GM21576 (cell line): ENCODE measurements at regions not wholly inside any gene's neighbourhood (a gene's known extent, or its start where the extent isn't known, plus 50 kb on each side); places are given as distances from the start of the nearest gene placed in this dataset.
"Not testable (repeated sequence)": the region's sequence is repeated elsewhere in the genome, so short reads cannot be mapped to it uniquely, and the experiment has no call there.

ENCODE experiments used
- ATAC-seq: cut with Tn5 transposase; IDR thresholded peaks from one replicate; pipeline ENCODE4 v1.9.1; 2021; ENCODE audit warnings: mild to moderate bottlenecking, moderate library complexity; ENCODE audit not compliant: unreplicated experiment

- no peak for ATAC-seq
Measured at GRCh38 chr11:130526846-130527245, 78.4 kb downstream of the ADAMTS15 start.

GRCh38 chr11:130527636-130528297 is 79.3 kb downstream of the ADAMTS15 start:
- ATAC-seq = no peak

- ATAC-seq = no peak
Measured at GRCh38 chr11:130528298-130529261, 80.1 kb downstream of the ADAMTS15 start.

DNA sequence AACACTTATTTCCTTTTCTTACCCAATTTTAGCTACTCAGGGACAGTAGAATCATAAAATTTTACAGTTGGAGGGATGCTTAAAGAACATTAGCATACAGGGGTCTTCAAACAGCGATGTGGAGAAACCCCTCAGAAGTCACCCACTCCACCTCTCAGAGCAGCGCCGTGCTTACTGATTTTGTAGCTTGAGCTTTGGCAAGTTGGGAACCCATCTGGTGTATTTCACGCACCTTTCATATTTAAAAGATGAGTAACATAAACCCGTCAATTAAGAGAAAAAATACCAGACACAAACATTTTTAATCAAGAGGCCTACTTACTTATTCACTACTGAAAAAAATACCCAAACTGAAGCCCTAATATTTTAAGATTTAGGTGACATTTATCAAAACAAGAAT is 80.9 kb downstream of the ADAMTS15 start:
- ATAC-seq = no peak

DNA sequence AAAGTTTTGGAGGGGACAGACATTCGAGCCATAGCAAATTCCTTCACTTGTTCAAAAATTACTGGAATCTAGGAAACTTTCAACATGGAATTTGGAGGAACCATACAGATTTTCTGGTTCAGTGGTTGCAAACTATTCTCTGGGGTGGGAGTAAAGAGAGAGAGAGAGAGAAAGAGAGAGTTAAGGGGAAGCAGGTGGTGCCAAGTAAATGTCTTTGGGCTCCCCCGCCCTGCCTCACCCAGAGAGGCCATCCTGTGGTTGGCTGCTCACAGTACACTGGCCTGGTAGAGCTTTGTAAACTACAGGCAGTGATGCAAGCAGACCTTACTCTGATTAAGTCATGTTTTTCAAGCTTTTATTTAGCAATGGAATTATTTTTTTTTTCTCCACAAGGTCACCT is 82.6 kb downstream of the ADAMTS15 start:
- ATAC-seq = no peak

DNA sequence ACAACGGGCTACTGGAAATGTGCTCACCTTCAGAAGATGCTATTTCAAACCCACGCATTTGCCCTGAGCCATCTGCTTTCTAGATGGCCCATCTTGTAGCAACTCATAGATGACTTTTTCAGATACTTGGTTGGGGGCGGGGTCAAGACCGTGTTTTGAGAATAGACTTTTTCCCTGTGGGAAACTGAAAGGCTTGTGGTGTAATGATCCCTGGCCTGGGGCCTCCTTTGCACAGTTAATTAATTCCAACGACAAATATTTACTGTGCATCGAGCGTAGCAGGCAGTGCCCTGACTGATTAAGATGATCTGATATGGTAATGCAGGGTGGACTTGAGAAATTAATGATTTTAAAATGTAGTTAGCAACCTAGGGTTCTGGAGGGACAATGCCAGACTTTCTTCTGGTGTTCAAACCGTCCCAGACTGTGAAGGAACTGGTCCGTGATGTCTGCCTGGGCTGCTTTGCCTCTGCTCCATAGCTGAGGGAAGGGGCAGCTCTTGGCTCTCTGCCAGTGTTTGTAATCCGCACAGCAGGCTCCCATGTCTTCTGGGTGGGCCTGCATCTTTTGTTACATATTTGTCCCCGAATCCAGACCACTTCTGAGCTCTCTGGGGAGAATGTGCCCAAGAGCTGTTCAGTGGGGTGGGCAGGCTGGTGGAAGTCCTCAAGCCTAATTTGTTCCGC is 84.8 kb downstream of the ADAMTS15 start:
- ATAC-seq = no peak

GRCh38 chr11:130533871-130534270 is 85.4 kb downstream of the ADAMTS15 start:
- ATAC-seq = no peak

GRCh38 chr11:130534551-130534950 is 86.1 kb downstream of the ADAMTS15 start:
- ATAC-seq = no peak

DNA sequence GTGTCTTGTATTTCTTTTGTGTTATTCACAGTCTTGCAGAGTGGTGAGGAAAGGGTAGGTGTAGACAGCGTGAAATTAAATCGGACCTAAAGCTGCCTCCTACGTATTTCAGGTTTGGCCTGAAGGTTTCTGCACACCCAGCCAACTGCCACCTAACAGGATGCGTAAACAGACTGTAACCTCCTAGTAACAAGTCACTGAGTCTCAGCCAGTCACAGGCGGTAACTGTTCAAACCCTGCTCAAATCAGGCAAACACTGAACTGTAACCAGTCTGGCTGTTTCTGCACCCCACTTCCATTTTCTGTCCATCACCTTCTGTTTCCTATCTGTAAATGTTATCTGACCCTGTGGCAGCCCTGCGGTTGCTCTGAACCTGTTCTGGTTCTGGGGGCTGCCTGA is 87.1 kb downstream of the ADAMTS15 start:
- no peak for ATAC-seq

- no peak for ATAC-seq
Measured at GRCh38 chr11:130536106-130537040, 87.9 kb downstream of the ADAMTS15 start.

DNA sequence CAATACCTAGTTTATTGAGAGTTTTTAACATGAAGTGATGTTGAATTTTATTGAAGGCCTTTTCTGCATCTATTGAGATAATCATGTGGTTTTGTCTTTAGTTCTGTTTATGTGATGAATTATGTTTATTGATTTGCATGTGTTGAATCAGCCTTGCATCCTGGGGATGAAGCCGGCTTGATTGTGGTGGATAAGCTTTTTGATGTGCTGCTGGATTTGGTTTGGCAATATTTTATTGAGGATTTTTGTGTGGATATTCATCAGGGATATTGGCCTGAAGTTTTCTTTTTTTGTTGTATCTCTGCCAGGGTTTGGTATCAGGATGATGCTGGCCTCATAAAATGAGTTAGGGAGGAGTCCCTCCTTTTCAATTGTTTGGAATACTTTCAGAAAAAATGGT is 91.2 kb downstream of the ADAMTS15 start:
- ATAC-seq = not testable (repeated sequence)

DNA sequence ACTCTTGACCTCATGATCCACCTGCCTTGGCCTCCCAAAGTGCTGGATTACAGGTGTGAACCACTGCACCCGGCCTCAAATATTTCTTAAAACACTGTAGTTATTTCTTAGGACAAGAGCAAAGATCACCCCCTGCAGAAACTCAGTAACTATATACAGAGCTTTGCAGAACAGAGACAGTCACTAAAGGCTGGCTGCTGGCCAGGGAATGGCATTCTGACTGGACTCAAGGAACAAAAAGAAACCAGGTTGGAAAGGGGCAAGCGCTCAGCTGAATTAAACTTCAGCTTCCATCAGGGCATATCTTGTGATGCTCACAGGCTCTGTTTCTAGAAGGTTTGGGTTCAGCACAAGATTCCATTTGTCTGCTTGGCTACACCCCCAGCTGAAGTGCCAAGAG is 95.8 kb downstream of the ADAMTS15 start:
- no peak for ATAC-seq

GRCh38 chr11:130545449-130546072 is 97.1 kb downstream of the ADAMTS15 start:
- ATAC-seq = no peak

DNA sequence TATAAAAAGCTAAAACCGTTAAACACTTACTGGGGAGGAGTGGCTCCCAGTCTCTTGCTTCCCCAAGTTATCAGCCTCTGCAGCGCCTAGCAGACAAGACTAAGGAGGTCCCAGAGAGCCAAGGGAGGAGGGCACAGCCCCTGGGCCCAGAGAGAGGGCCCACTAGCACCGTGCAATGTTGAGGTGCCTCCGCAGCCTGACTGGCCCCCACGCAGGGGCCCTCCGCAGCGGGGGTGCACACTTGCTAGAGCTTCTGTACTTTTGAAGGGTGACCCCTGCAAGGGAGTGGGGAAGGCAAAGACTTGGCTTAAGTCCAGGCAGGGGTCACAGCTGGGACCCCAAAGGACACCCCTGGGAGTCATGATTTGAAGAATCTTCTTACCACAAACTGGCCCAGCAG is 98.0 kb downstream of the ADAMTS15 start:
- no peak for ATAC-seq

GRCh38 chr11:130546901-130547694 is 98.7 kb downstream of the ADAMTS15 start:
- ATAC-seq = no peak

DNA sequence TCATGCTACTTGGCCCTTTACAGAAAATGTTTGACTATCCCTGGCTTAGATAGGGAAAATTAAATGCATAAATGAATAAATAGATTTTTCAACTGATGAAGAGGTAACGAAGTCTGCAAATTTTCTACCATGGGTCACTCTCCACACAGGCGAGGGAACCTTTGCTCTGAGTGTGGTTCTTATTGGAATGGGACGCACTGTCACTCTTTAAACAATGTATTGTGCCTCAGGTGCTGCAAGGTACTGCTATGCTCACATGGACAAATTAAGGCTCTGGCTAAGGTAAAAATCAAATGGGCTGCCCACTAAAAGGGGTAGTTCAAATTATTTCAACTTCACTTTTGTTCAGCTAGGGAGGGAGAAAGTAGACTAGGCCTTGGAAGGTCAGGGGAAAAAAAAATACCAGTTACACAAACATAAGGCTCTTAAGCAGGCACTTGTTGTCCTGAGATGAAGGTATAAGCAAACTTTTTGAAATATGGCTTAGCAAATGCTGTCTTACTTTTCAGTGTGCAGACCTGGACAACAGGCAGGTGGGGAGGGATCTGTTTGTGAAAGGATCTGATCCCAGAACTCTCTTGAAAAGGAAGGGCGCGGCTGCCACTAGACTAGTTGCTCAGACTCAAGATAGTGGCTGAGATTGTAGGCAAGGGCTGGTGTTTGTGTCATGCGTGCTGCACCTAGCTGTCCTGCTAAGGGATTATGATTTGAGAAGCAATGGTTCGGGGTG is 99.5 kb downstream of the ADAMTS15 start:
- no peak for ATAC-seq

- ATAC-seq = no peak
Measured at GRCh38 chr11:130548491-130548833, 100.0 kb downstream of the ADAMTS15 start.

DNA sequence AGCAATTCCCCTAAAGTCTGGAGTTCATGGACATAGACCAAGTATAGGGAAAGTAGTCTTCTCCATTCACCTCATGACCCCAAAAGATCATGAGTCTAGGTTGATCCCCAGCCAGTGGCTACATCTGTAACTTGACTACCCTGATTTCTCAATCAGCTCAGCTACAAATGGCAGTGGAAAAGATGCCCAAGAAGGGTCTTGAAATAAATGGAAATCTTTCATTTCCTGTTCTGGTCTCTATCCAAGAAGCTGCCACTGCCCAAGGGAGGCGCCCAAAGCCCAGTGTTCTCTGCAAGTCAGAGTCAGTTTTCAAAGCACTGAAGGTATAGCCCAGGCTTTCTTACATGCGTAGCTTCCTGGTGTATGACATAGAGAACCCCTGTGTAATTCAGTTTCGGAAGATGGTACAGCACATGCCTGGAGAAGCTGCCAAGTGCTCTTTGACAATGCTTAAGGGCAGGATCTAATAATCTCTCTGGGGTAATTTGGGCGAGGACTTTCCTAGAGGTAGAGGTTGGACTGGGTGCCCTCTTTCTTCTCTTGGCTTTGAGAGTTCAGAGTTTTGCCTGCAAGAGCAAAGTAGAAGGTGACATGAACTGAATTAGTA is 101.1 kb downstream of the ADAMTS15 start:
- ATAC-seq = no peak
